ENCODE measurements at regions not wholly inside any gene's neighbourhood (a gene's known extent, or its start where the extent isn't known, plus 50 kb on each side); places are given as distances from the start of the nearest gene placed in this dataset.

GRCh38 chr2:117212562-117212961 lies 601.9 kb upstream of the DDX18 start:
- H3K36me3 ChIP-seq: no peaks in the 10 kb centered on the region
- no peak for DNase-seq (ENCODE audit: low spot score in 2 of 2)
- intact Hi-C loops (cut with DNase I; ENCODE audit: low total_unique reads): no loop called here
- no peaks in the 10 kb centered on the region for H3K9me3 ChIP-seq
- TF ChIP-seq POLR2AphosphoS5 (IDR thresholded peaks at IDR 0.05) (no peak), CTCF (IDR thresholded peaks at IDR 0.05) (no peak), POLR2A (IDR thresholded peaks at IDR 0.05) (no peak)
- no peak overlapping the region for H3K27ac ChIP-seq
- H3K27me3 ChIP-seq: no peaks in the 10 kb centered on the region
- no peaks in the 10 kb centered on the region for H3K4me1 ChIP-seq
- H3K4me3 ChIP-seq: no peak overlapping the region

- H3K27me3 ChIP-seq: no peaks in the 10 kb centered on the region
- no peaks in the 10 kb centered on the region for H3K9me3 ChIP-seq
- DNase-seq (ENCODE audit: low spot score in 2 of 2): no peak
- TF ChIP-seq POLR2A (IDR thresholded peaks at IDR 0.05): no peak
- no peak overlapping the region for H3K27ac ChIP-seq
- H3K36me3 ChIP-seq: no peaks in the 10 kb centered on the region
- no peak overlapping the region for H3K4me3 ChIP-seq
- H3K4me1 ChIP-seq: no peaks in the 10 kb centered on the region
- intact Hi-C loops (cut with DNase I; ENCODE audit: low total_unique reads): no loop called here
Observed at GRCh38 chr2:117217145-117217544, 597.3 kb upstream of the DDX18 start.

GRCh38 chr2:117222809-117223208 lies 591.7 kb upstream of the DDX18 start:
- Histone ChIP-seq H3K27ac (no peak overlapping the region), H3K36me3 (no peaks in the 10 kb centered on the region), H3K4me3 (no peak overlapping the region), H3K27me3 (no peaks in the 10 kb centered on the region), H3K9me3 (peaks cover 3 to 14% of the 10 kb centered on the region in 2 donors), H3K4me1 (no peaks in the 10 kb centered on the region)
- no peak for TF ChIP-seq POLR2A (IDR thresholded peaks at IDR 0.05)
- TF ChIP-seq CTCF (IDR thresholded peaks at IDR 0.05): no peak
- TF ChIP-seq POLR2AphosphoS5 (IDR thresholded peaks at IDR 0.05): no peak
- DNase-seq (ENCODE audit: low spot score in 2 of 2): no peak
- intact Hi-C loops (cut with DNase I; ENCODE audit: low total_unique reads): no loop called here

- intact Hi-C loops (cut with DNase I; ENCODE audit: low total_unique reads): no loop called here
Observed at GRCh38 chr2:117232305-117232704, 582.2 kb upstream of the DDX18 start.

GRCh38 chr2:117257362-117257761 lies 557.1 kb upstream of the DDX18 start:
- Histone ChIP-seq H3K4me3 (no peak overlapping the region), H3K36me3 (no peaks in the 10 kb centered on the region), H3K4me1 (no peaks in the 10 kb centered on the region), H3K9me3 (peaks cover 0 to 6% of the 10 kb centered on the region in 2 donors), H3K27me3 (no peaks in the 10 kb centered on the region), H3K27ac (no peak overlapping the region)
- TF ChIP-seq CTCF (IDR thresholded peaks at IDR 0.05): no peak
- TF ChIP-seq POLR2A (IDR thresholded peaks at IDR 0.05): no peak
- TF ChIP-seq POLR2AphosphoS5 (IDR thresholded peaks at IDR 0.05): no peak
- intact Hi-C loops (cut with DNase I; ENCODE audit: low total_unique reads): no loop called here
- DNase-seq (ENCODE audit: low spot score in 2 of 2): no peak

More at GRCh38 chr2:117232305-117232704, 582.2 kb upstream of the DDX18 start:
- Histone ChIP-seq H3K9me3 (peaks cover 0 to 11% of the 10 kb centered on the region in 2 donors), H3K4me1 (no peaks in the 10 kb centered on the region), H3K4me3 (no peak overlapping the region), H3K27ac (no peak overlapping the region), H3K36me3 (no peaks in the 10 kb centered on the region), H3K27me3 (no peaks in the 10 kb centered on the region)
- TF ChIP-seq POLR2A (IDR thresholded peaks at IDR 0.05) (no peak), CTCF (IDR thresholded peaks at IDR 0.05) (no peak)
- no peak for DNase-seq (ENCODE audit: low spot score in 2 of 2)

GRCh38 chr2:117269574-117269973 lies 544.9 kb upstream of the DDX18 start:
- intact Hi-C loops (cut with DNase I; ENCODE audit: low total_unique reads): no loop called here
- H3K27me3 ChIP-seq: no peaks in the 10 kb centered on the region
- no peaks in the 10 kb centered on the region for H3K36me3 ChIP-seq
- no peak for DNase-seq (ENCODE audit: low spot score in 2 of 2)
- no peak overlapping the region for H3K4me3 ChIP-seq
- no peaks in the 10 kb centered on the region for H3K4me1 ChIP-seq
- TF ChIP-seq POLR2A (IDR thresholded peaks at IDR 0.05) (no peak), CTCF (IDR thresholded peaks at IDR 0.05) (no peak), POLR2AphosphoS5 (IDR thresholded peaks at IDR 0.05) (no peak)
- H3K9me3 ChIP-seq: peaks cover 0 to 7% of the 10 kb centered on the region in 2 donors
- no peak overlapping the region for H3K27ac ChIP-seq
